GM12865 (cell line): ENCODE measurements at regions not wholly inside any gene's neighbourhood (a gene's known extent, or its start where the extent isn't known, plus 50 kb on each side); places are given as distances from the start of the nearest gene placed in this dataset.

Experiments used
- DNase-seq: peaks from one replicate; pipeline ENCODE4 v3.0.0; 2010; ENCODE audit warnings: low read depth
- H3K4me3 ChIP-seq: 2 replicates; pipeline ENCODE4 v1.5.1; 2011; ENCODE audit warnings: mild to moderate bottlenecking, low read depth, low read length, control low read depth
- CTCF ChIP-seq: IDR thresholded peaks from 2 replicates; pipeline ENCODE4 v1.5.1; 2011; ENCODE audit warnings: low read length, control low read depth, low read depth, inconsistent platforms; ENCODE audit not compliant: insufficient read depth; ENCODE audit errors: missing control alignments

- no peak for TF ChIP-seq CTCF
- H3K4me3 ChIP-seq, result no peak overlapping the region
- no peak for DNase-seq
Observed at GRCh38 chr16:64321066-64321465, 800.8 kb downstream of the CDH11 start.

- no peak for TF ChIP-seq CTCF
- no peak overlapping the region for H3K4me3 ChIP-seq
- no peak for DNase-seq
Observed at GRCh38 chr16:64317601-64318000, 804.3 kb downstream of the CDH11 start.

GRCh38 chr16:64313726-64314125, 808.1 kb downstream of the CDH11 start:
- DNase-seq, result no peak
- TF ChIP-seq CTCF, result no peak
- H3K4me3 ChIP-seq, result no peak overlapping the region

DNA sequence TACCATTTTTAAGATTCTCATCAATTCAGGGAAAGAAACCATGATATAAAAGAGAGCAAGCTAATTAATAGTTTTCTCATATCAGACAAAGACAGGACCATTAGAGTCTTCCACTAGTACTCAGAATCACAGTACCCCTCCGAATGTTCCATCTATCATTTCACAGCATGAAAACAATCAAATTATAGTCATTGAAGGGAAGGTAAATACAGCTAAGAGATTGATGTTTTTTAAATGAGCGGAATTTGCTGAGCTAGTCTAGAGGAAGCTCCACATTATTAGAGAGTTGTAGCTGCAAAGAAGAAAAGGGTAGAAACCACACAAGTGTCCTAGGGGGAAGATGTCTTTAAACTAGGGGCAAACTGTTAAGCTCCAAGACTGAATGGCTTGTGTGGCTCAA, 808.9 kb downstream of the CDH11 start:
- no peak overlapping the region for H3K4me3 ChIP-seq
- no peak for DNase-seq
- no peak for TF ChIP-seq CTCF

DNA sequence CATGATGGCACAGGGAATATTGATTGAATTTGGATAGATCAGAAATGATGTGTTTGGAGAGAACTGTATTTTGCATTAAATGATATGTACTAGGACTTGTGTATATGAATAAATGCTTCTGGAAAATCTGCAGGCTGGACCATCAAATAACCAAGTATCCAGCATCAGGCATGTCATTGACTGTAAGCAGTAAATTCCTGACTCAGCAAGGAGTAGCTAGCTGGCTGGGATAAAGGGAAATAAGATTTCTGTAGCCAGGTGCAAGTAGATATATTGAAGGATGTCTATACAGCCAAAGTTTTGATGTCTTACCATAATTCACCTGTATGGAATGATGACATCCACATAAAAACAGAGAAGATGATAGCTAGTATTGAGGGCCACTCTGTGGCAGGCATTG, 809.6 kb downstream of the CDH11 start:
- no peak for DNase-seq
- no peak for TF ChIP-seq CTCF
- H3K4me3 ChIP-seq, result no peak overlapping the region

DNA sequence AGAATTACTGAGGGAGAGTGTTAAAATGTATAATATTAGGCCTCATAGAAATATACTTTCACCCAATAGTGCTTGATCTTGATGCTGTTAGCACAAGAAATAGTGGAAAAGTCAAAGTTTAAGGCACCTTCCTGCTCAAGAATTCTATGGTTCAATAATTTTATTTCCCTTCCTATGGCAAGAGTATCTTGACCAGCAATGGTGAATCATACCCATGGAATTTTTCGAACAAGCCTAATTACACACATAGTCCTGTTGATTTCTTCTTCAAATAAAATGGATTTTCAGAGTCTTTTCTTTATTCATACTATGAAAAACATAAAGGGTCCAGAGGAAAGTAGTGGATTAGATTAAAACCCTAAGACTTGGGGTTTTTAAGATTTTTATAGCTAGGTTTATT, 810.6 kb downstream of the CDH11 start:
- no peak overlapping the region for H3K4me3 ChIP-seq
- DNase-seq, result no peak
- no peak for TF ChIP-seq CTCF

- no peak for DNase-seq
- H3K4me3 ChIP-seq, result no peak overlapping the region
- no peak for TF ChIP-seq CTCF
Observed at GRCh38 chr16:64309398-64310110, 812.3 kb downstream of the CDH11 start.
